A549 (cell line): ENCODE measurements at regions not wholly inside any gene's neighbourhood (a gene's known extent, or its start where the extent isn't known, plus 50 kb on each side); places are given as distances from the start of the nearest gene placed in this dataset.

Experiments
- CEBPB ChIP-seq, 2 experiments: fragments of >200 bp in 1 of 2; sonication (Bioruptor Twin) in 1 of 2; formaldehyde crosslinking in 1 of 2; IDR thresholded peaks; 2 replicates each; pipeline ENCODE4 v1.6.1; 2012 to 2016
- EHMT2 ChIP-seq: fragments of 200-600 bp; sonication (generic); IDR thresholded peaks from 2 replicates; pipeline ENCODE4 v1.6.1; 2016; ENCODE audit warnings: antibody characterized with exemption, low read depth, mild to moderate bottlenecking, moderate library complexity
- EP300 ChIP-seq, 2 experiments: fragments of >200 bp; sonication (Bioruptor Twin); formaldehyde crosslinking; IDR thresholded peaks; 2 replicates in 1 of 2; 3 replicates in 1 of 2; pipeline ENCODE4 v1.6.1; 2016 to 2017
- JUNB ChIP-seq: fragments of >200 bp; sonication (Bioruptor Twin); formaldehyde crosslinking; IDR thresholded peaks from 2 replicates; pipeline ENCODE4 v1.6.1; 2016
- MAFK ChIP-seq: fragments of 450-650 bp; IDR thresholded peaks from 2 replicates; pipeline ENCODE4 v1.6.1; 2014; ENCODE audit not compliant: partially characterized antibody
- NFE2L2 ChIP-seq: fragments of 150-350 bp; conservative IDR thresholded peaks from 2 replicates; pipeline ENCODE4 v1.6.1; 2014; ENCODE audit warnings: low read length
- NR3C1 ChIP-seq: fragments of >200 bp; sonication (Bioruptor Twin); formaldehyde crosslinking; IDR thresholded peaks from 3 replicates; pipeline ENCODE4 v1.6.1; 2017
- PHF8 ChIP-seq: fragments of 200-600 bp; sonication (generic); IDR thresholded peaks from 2 replicates; pipeline ENCODE4 v1.6.1; 2016; ENCODE audit warnings: low read depth, mild to moderate bottlenecking, antibody characterized with exemption, moderate library complexity, borderline replicate concordance
- POLR2A ChIP-seq: IDR thresholded peaks from 2 replicates; pipeline ENCODE4 v1.6.1; 2012; ENCODE audit warnings: mild to moderate bottlenecking, low read length
- POLR2AphosphoS2 ChIP-seq: conservative IDR thresholded peaks from 2 replicates; pipeline ENCODE4 v1.6.1; 2012; ENCODE audit warnings: low read length, improper control_type of control experiment, inconsistent platforms
- RAD21 ChIP-seq, 2 experiments: fragments of >200 bp in 1 of 2; sonication (Bioruptor Twin) in 1 of 2; formaldehyde crosslinking in 1 of 2; IDR thresholded peaks in 1 of 2; conservative IDR thresholded peaks in 1 of 2; 2 replicates in 1 of 2; 3 replicates in 1 of 2; pipeline ENCODE4 v1.6.1; 2012 to 2018; ENCODE audit warnings: inconsistent platforms in 1 of 2
- TF ChIP-seq, protein P1 (sequence below): fragments of >200 bp; sonication (Bioruptor Twin); formaldehyde crosslinking; IDR thresholded peaks from 3 replicates; pipeline ENCODE4 v1.5.1; 2016
- TF ChIP-seq, protein P2 (sequence below): fragments of 200-600 bp; sonication (generic); IDR thresholded peaks from 2 replicates; pipeline ENCODE4 v1.6.1; 2016; ENCODE audit warnings: antibody characterized with exemption, mild to moderate bottlenecking, moderate library complexity

DNA sequence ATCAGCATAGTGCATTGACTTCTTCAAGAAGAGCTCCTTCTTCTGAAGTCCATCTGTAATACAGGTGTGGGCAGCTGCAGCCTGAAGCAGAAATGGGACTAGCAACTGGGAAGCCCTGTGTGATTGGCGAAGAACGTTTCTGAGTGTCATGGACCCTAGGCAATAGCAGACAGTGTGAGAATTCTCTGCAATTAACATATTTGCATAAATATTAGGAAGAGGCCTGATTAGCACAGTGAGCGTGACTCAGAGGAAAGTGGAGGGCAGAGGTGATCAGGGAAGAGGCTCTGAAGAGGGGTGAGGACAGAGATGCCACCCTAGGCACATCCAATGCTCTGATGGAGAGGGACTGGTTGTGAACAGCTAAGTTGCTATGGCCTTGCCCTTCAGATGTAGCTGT is 171.2 kb upstream of the ZBED5 start:
- TF ChIP-seq, protein P1, sequence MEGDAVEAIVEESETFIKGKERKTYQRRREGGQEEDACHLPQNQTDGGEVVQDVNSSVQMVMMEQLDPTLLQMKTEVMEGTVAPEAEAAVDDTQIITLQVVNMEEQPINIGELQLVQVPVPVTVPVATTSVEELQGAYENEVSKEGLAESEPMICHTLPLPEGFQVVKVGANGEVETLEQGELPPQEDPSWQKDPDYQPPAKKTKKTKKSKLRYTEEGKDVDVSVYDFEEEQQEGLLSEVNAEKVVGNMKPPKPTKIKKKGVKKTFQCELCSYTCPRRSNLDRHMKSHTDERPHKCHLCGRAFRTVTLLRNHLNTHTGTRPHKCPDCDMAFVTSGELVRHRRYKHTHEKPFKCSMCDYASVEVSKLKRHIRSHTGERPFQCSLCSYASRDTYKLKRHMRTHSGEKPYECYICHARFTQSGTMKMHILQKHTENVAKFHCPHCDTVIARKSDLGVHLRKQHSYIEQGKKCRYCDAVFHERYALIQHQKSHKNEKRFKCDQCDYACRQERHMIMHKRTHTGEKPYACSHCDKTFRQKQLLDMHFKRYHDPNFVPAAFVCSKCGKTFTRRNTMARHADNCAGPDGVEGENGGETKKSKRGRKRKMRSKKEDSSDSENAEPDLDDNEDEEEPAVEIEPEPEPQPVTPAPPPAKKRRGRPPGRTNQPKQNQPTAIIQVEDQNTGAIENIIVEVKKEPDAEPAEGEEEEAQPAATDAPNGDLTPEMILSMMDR = no peak
- TF ChIP-seq MAFK = no peak
- TF ChIP-seq, protein P2, sequence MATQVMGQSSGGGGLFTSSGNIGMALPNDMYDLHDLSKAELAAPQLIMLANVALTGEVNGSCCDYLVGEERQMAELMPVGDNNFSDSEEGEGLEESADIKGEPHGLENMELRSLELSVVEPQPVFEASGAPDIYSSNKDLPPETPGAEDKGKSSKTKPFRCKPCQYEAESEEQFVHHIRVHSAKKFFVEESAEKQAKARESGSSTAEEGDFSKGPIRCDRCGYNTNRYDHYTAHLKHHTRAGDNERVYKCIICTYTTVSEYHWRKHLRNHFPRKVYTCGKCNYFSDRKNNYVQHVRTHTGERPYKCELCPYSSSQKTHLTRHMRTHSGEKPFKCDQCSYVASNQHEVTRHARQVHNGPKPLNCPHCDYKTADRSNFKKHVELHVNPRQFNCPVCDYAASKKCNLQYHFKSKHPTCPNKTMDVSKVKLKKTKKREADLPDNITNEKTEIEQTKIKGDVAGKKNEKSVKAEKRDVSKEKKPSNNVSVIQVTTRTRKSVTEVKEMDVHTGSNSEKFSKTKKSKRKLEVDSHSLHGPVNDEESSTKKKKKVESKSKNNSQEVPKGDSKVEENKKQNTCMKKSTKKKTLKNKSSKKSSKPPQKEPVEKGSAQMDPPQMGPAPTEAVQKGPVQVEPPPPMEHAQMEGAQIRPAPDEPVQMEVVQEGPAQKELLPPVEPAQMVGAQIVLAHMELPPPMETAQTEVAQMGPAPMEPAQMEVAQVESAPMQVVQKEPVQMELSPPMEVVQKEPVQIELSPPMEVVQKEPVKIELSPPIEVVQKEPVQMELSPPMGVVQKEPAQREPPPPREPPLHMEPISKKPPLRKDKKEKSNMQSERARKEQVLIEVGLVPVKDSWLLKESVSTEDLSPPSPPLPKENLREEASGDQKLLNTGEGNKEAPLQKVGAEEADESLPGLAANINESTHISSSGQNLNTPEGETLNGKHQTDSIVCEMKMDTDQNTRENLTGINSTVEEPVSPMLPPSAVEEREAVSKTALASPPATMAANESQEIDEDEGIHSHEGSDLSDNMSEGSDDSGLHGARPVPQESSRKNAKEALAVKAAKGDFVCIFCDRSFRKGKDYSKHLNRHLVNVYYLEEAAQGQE = no peak
- no peak for TF ChIP-seq NFE2L2
- TF ChIP-seq CEBPB (IDR thresholded peaks at IDR 0.05) = no peak
- no peak for TF ChIP-seq EP300 (IDR thresholded peaks at IDR 0.05)
- TF ChIP-seq NR3C1 = no peak
- TF ChIP-seq EHMT2 = no peak
- no peak for TF ChIP-seq POLR2A
- TF ChIP-seq RAD21 (conservative IDR thresholded peaks at IDR 0.05 in 1 of 2, IDR thresholded peaks at IDR 0.05 in 1 of 2) = no peak
- TF ChIP-seq PHF8 = no peak
- no peak for TF ChIP-seq JUNB
- TF ChIP-seq POLR2AphosphoS2 = no peak
